ENCODE measurements at regions not wholly inside any gene's neighbourhood (a gene's known extent, or its start where the extent isn't known, plus 50 kb on each side); places are given as distances from the start of the nearest gene placed in this dataset.

DNA sequence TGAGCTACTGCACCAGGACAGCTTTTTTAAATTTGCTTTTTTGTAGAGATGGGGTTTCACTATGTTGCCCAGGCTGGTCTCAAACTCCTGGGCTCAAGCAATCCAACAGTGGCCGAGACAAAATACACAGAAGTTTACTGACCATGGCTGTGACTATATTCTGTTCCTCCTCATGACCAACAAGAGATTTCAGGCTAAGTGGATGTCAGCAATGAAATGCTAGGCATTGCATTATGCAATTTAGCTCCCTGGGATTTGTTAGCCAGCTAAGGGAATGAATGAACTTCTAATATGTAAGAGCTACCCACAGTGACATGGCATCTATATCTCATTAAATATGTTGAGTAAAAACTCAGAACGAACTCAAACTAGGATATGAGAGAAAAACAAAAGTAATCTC, 81.9 kb upstream of the MBOAT2 start:
- Histone ChIP-seq H3K4me1 (ENCODE audit: low read depth) (no peaks in the 10 kb centered on the region), H3K36me3 (ENCODE audit: low read depth) (no peaks in the 10 kb centered on the region), H3K4me3 (no peak overlapping the region), H3K9me3 (no peaks in the 10 kb centered on the region)
- TF ChIP-seq, protein P1, sequence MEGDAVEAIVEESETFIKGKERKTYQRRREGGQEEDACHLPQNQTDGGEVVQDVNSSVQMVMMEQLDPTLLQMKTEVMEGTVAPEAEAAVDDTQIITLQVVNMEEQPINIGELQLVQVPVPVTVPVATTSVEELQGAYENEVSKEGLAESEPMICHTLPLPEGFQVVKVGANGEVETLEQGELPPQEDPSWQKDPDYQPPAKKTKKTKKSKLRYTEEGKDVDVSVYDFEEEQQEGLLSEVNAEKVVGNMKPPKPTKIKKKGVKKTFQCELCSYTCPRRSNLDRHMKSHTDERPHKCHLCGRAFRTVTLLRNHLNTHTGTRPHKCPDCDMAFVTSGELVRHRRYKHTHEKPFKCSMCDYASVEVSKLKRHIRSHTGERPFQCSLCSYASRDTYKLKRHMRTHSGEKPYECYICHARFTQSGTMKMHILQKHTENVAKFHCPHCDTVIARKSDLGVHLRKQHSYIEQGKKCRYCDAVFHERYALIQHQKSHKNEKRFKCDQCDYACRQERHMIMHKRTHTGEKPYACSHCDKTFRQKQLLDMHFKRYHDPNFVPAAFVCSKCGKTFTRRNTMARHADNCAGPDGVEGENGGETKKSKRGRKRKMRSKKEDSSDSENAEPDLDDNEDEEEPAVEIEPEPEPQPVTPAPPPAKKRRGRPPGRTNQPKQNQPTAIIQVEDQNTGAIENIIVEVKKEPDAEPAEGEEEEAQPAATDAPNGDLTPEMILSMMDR (IDR thresholded peaks at IDR 0.05), result no peak
- no peak for ATAC-seq
- DNase-seq, result no peak
- intact Hi-C loops (cut with DNase I, micrococcal nuclease), result no loop called here

DNA sequence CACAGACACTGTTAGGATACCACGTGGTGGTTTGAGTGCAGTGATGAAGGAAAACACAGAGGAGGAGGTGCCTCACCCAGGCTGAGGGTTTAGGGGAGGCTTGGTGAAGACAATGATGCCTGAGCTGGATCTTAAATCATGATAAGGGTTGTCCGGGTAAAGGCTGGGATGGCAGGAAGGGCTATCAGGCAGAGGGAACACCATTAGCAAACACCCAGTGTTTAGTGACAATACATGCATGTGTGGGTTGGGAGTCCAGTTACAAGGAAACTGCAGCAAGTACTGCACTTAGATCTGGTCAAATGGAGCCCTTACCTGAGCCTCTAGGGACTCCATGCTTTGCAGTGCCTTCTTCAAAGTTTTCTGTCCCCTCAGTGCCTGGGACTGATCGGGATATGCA, 79.8 kb upstream of the MBOAT2 start:
- peak; percentile 56 for ATAC-seq
- intact Hi-C loops (cut with DNase I, micrococcal nuclease), result no loop called here
- Histone ChIP-seq H3K9me3 (no peaks in the 10 kb centered on the region), H3K36me3 (ENCODE audit: low read depth) (no peaks in the 10 kb centered on the region), H3K4me3 (no peak overlapping the region), H3K4me1 (ENCODE audit: low read depth) (no peaks in the 10 kb centered on the region)
- DNase-seq, result no peak
- TF ChIP-seq, protein P1 (IDR thresholded peaks at IDR 0.05), result no peak

DNA sequence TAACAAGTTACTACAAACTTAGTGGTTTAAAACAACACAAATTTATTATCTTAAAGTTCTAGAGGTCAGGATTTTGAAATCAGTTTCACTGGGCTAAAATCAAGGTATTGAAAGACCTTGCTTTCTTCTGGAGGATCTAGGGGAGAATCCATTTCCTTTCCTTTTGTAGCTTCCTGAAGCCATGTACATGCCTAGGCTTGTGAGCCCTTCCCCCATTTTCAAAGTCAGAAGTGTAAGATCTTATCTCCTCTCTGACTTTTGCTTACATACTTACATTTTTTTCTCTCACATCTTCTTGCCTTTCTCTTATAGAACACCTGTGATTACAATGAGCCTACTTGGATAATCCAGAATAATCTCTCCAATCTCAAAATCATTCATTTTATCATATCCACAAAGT, 78.7 kb upstream of the MBOAT2 start:
- DNase-seq (no peak), ATAC-seq (no peak)
- Histone ChIP-seq H3K4me3 (no peak overlapping the region), H3K36me3 (ENCODE audit: low read depth) (no peaks in the 10 kb centered on the region), H3K4me1 (ENCODE audit: low read depth) (no peaks in the 10 kb centered on the region), H3K9me3 (no peaks in the 10 kb centered on the region)
- TF ChIP-seq, protein P1 (IDR thresholded peaks at IDR 0.05), result no peak
- intact Hi-C loops (cut with DNase I, micrococcal nuclease), result no loop called here

DNA sequence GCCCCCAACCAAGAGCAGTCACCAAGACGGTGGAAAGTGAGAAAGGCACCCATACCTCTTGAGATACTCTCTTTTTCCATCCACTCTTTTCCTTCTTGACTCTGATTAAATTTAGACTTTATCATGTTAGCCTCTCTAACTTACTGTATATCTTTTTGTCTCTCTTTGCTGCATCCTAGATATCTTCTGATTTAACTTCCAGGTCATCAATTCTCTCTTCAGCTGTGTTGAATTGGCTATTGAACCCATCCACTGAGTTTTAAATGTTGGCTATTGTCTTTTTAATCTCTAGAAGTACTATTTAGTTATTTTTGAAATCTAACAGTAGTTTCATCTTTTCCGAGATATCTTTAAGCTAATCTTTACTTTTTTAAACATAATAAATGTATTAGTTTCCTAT, 78.3 kb upstream of the MBOAT2 start:
- H3K36me3 ChIP-seq (ENCODE audit: low read depth), result no peaks in the 10 kb centered on the region
- TF ChIP-seq, protein P1 (IDR thresholded peaks at IDR 0.05), result no peak
- no peak overlapping the region for H3K4me3 ChIP-seq
- DNase-seq (no peak), ATAC-seq (no peak)
- no peaks in the 10 kb centered on the region for H3K4me1 ChIP-seq (ENCODE audit: low read depth)
- intact Hi-C loops (cut with DNase I, micrococcal nuclease), result no loop called here
- no peaks in the 10 kb centered on the region for H3K9me3 ChIP-seq

DNA sequence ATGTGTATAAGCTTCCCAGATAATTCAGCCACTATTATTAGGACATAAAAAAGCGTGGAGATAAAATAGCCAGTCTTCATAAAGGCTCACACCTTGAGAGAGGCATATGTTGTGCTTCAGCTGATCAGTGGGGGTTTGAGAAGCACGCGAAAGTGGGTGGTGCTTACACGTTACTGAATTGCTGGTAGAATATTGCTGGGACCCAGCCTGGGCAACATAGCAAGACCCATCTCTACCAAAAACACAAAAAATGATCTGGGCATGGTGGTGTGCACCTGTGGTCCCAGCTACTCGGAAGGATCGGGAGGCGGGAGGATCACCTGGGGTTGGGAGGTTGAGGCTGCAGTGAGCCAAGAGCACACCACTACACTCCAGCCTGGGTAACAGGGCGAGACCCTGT, 74.9 kb upstream of the MBOAT2 start:
- intact Hi-C loops (cut with DNase I, micrococcal nuclease), result no loop called here

DNA sequence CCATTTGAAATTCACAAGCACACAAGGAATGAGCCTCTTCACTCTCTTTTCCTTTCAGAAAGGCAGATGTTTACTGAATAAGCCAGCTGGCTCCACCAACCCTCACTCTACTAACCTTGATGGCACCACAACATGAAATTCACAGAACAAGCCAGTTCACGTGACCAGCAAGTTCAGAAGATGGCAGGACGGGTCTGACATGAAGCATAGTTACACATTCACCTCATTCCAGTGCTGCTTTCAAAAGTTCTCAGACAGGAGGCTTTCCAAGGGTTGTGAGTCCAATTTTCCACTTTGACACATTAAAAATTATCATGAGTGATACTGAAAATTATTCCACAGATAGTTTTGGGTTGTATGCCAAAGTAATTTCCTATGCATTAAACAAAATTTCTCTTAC, 74.2 kb upstream of the MBOAT2 start:
- no peak overlapping the region for H3K4me3 ChIP-seq
- intact Hi-C loops (cut with DNase I, micrococcal nuclease), result no loop called here
- no peaks in the 10 kb centered on the region for H3K9me3 ChIP-seq
- TF ChIP-seq, protein P1 (IDR thresholded peaks at IDR 0.05), result no peak
- DNase-seq (no peak), ATAC-seq (no peak)
- no peaks in the 10 kb centered on the region for H3K36me3 ChIP-seq (ENCODE audit: low read depth)
- no peaks in the 10 kb centered on the region for H3K4me1 ChIP-seq (ENCODE audit: low read depth)

More for the DNA sequence above, 74.9 kb upstream of the MBOAT2 start:
- Histone ChIP-seq H3K36me3 (ENCODE audit: low read depth) (no peaks in the 10 kb centered on the region), H3K4me3 (no peak overlapping the region), H3K9me3 (no peaks in the 10 kb centered on the region), H3K4me1 (ENCODE audit: low read depth) (no peaks in the 10 kb centered on the region)
- DNase-seq, result no peak
- TF ChIP-seq, protein P1 (IDR thresholded peaks at IDR 0.05), result no peak
- ATAC-seq, result no peak
